ENCODE measurements at regions not wholly inside any gene's neighbourhood (a gene's known extent, or its start where the extent isn't known, plus 50 kb on each side); places are given as distances from the start of the nearest gene placed in this dataset.

- H3K9me2 ChIP-seq (ENCODE audit: insufficient read depth, low read length): no peaks in the 10 kb centered on the region
These were observed 207.7 kb upstream of the BMP2 start for GRCh38 chr20:6559791-6560190.

GRCh38 chr20:6558341-6558740, 209.1 kb upstream of the BMP2 start:
- Histone ChIP-seq H3K4me3 (ENCODE audit: low read length) (no peak overlapping the region), H3K9me2 (ENCODE audit: insufficient read depth, low read length) (no peaks in the 10 kb centered on the region), H3K36me3 (ENCODE audit: insufficient read depth, low read length) (no peaks in the 10 kb centered on the region), H3K4me2 (ENCODE audit: low read length) (no peak overlapping the region), H4K20me1 (ENCODE audit: insufficient read depth) (no peaks in the 10 kb centered on the region), H3K27me3 (ENCODE audit: insufficient read depth, low read depth, low read length) (no peaks in the 10 kb centered on the region), H2AFZ (ENCODE audit: low read depth, low read length) (no peak overlapping the region), H3K27ac (ENCODE audit: low read length) (no peak overlapping the region), H3K9me3 (ENCODE audit: low read length) (no peaks in the 10 kb centered on the region), H3K9ac (ENCODE audit: low read length) (no peak overlapping the region), H3F3A (ENCODE audit: insufficient read depth, low read length, poor library complexity, severe bottlenecking) (no peaks in the 10 kb centered on the region), H3K79me2 (replicated peaks; ENCODE audit: insufficient read depth, low read length) (no peaks in the 10 kb centered on the region)
- TF ChIP-seq MXI1 (conservative IDR thresholded peaks at IDR 0.05; ENCODE audit: poor library complexity, severe bottlenecking) (no peak), SMC3 (conservative IDR thresholded peaks at IDR 0.05; ENCODE audit: poor library complexity) (no peak), EZH2 (IDR thresholded peaks at IDR 0.05; ENCODE audit: borderline replicate concordance, insufficient read depth, low read length, poor library complexity, severe bottlenecking) (no peak), RAD21 (conservative IDR thresholded peaks at IDR 0.05) (no peak), REST (IDR thresholded peaks at IDR 0.05; ENCODE audit: borderline replicate concordance) (no peak), TAF1 (IDR thresholded peaks at IDR 0.05; ENCODE audit: low read depth) (no peak), POLR2AphosphoS5 (IDR thresholded peaks at IDR 0.05) (no peak), CTCF (IDR thresholded peaks at IDR 0.05; ENCODE audit: poor library complexity, severe bottlenecking) (no peak), EP300 (conservative IDR thresholded peaks at IDR 0.05; ENCODE audit: poor library complexity, severe bottlenecking) (no peak)

More at GRCh38 chr20:6559791-6560190, 207.7 kb upstream of the BMP2 start:
- Histone ChIP-seq H3K4me2 (ENCODE audit: low read length) (no peak overlapping the region), H3K27me3 (ENCODE audit: insufficient read depth, low read depth, low read length) (no peaks in the 10 kb centered on the region), H4K20me1 (ENCODE audit: insufficient read depth) (no peaks in the 10 kb centered on the region), H3K27ac (ENCODE audit: low read length) (no peak overlapping the region), H3K9me3 (ENCODE audit: low read length) (no peaks in the 10 kb centered on the region), H3K4me3 (ENCODE audit: low read length) (no peak overlapping the region), H3K36me3 (ENCODE audit: insufficient read depth, low read length) (no peaks in the 10 kb centered on the region), H3F3A (ENCODE audit: insufficient read depth, low read length, poor library complexity, severe bottlenecking) (no peaks in the 10 kb centered on the region), H3K9ac (ENCODE audit: low read length) (no peak overlapping the region), H3K79me2 (replicated peaks; ENCODE audit: insufficient read depth, low read length) (no peaks in the 10 kb centered on the region), H2AFZ (ENCODE audit: low read depth, low read length) (no peak overlapping the region)
- TF ChIP-seq CTCF (IDR thresholded peaks at IDR 0.05; ENCODE audit: poor library complexity, severe bottlenecking): no peak
